Fibroblast of peridontal ligament (primary cell): ENCODE measurements at regions not wholly inside any gene's neighbourhood (a gene's known extent, or its start where the extent isn't known, plus 50 kb on each side); places are given as distances from the start of the nearest gene placed in this dataset.
"Not testable (repeated sequence)": the region's sequence is repeated elsewhere in the genome, so short reads cannot be mapped to it uniquely, and the experiment has no call there.

ENCODE experiments used
- DNase-seq: peaks from one replicate; pipeline ENCODE4 v3.0.0-alpha.2; 2010; ENCODE audit errors: extremely low read depth

- DNase-seq: no peak
Observed at GRCh38 chr7:87007038-87007437, 52.4 kb downstream of the ELAPOR2 start.

- no peak for DNase-seq
Observed at GRCh38 chr7:87004956-87005355, 54.5 kb downstream of the ELAPOR2 start.

GRCh38 chr7:87003872-87004798, 55.3 kb downstream of the ELAPOR2 start:
- no peak for DNase-seq

- DNase-seq: peak; percentile 39
Observed at GRCh38 chr7:87001214-87001613, 58.2 kb downstream of the ELAPOR2 start.

- DNase-seq: peak; percentile 2
Observed at GRCh38 chr7:87000344-87000743, 59.1 kb downstream of the ELAPOR2 start.

- no peak for DNase-seq
Observed at GRCh38 chr7:86999750-87000149, 59.7 kb downstream of the ELAPOR2 start.

- no peak for DNase-seq
Observed at GRCh38 chr7:86995814-86996213, 63.6 kb downstream of the ELAPOR2 start.

- DNase-seq: no peak
Observed at GRCh38 chr7:86995052-86995725, 64.3 kb downstream of the ELAPOR2 start.

GRCh38 chr7:86991771-86992191, 67.7 kb downstream of the ELAPOR2 start:
- DNase-seq: peak; percentile 71

- no peak for DNase-seq
Observed at GRCh38 chr7:86991093-86991769, 68.2 kb downstream of the ELAPOR2 start.

- no peak for DNase-seq
Observed at GRCh38 chr7:86989407-86989806, 70.0 kb downstream of the ELAPOR2 start.

GRCh38 chr7:86987834-86988233, 71.6 kb downstream of the ELAPOR2 start:
- DNase-seq: not testable (repeated sequence)

GRCh38 chr7:86987358-86987757, 72.1 kb downstream of the ELAPOR2 start:
- not testable (repeated sequence) for DNase-seq

GRCh38 chr7:86985342-86985741, 74.1 kb downstream of the ELAPOR2 start:
- DNase-seq: not testable (repeated sequence)

- DNase-seq: not testable (repeated sequence)
Observed at GRCh38 chr7:86983654-86984053, 75.8 kb downstream of the ELAPOR2 start.

GRCh38 chr7:86981937-86982336, 77.5 kb downstream of the ELAPOR2 start:
- DNase-seq: not testable (repeated sequence)

GRCh38 chr7:86981127-86981526, 78.3 kb downstream of the ELAPOR2 start:
- DNase-seq: no peak

GRCh38 chr7:86980223-86980622, 79.2 kb downstream of the ELAPOR2 start:
- DNase-seq: no peak

GRCh38 chr7:86978808-86979506, 80.5 kb downstream of the ELAPOR2 start:
- DNase-seq: no peak

GRCh38 chr7:86976958-86977357, 82.5 kb downstream of the ELAPOR2 start:
- no peak for DNase-seq

GRCh38 chr7:86975914-86976313, 83.5 kb downstream of the ELAPOR2 start:
- DNase-seq: no peak

GRCh38 chr7:86975449-86975848, 84.0 kb downstream of the ELAPOR2 start:
- no peak for DNase-seq
